NCI-H510A treated with DMSO at 0.1 percent for 48 hours (cell line): ENCODE measurements at regions not wholly inside any gene's neighbourhood (a gene's known extent, or its start where the extent isn't known, plus 50 kb on each side); places are given as distances from the start of the nearest gene placed in this dataset.
A peak's percentile ranks its signal among the peaks of the same experiment; 100 is the strongest.

ENCODE experiments used
- DNase-seq: peaks from one replicate; lab custom pipeline; 2025; lab: John Stamatoyannopoulos, UW

DNA sequence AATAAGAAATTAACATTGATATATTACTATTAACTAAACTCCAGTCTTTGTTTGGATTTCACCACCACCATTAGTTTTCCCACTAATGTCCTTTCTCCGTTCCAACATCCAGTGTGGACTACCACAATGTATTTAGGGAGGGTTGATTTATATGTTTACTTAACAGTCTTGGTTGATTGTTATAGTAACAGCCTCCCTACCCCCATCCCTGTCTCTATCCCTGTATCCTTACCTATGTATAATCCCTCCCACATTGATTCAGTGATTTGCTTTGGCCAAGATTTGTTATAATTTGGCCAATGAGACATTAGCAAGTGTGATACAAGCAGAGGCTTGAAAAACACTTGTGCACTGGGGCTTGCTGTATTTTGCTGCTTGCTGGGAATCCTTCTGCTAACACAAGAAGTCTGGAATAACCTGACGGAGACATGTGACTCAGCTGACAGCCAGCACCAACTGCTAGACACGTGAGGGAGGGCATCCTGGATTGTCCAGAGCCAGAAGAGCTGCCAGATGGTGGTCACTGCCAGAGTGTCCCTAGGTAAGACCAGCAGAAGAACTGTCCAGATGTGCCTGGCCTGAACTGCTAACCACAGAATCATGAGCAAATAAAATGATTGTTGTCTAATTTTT lies 51.2 kb upstream of the TCF7 start:
- DNase-seq: peak; percentile 0

DNA sequence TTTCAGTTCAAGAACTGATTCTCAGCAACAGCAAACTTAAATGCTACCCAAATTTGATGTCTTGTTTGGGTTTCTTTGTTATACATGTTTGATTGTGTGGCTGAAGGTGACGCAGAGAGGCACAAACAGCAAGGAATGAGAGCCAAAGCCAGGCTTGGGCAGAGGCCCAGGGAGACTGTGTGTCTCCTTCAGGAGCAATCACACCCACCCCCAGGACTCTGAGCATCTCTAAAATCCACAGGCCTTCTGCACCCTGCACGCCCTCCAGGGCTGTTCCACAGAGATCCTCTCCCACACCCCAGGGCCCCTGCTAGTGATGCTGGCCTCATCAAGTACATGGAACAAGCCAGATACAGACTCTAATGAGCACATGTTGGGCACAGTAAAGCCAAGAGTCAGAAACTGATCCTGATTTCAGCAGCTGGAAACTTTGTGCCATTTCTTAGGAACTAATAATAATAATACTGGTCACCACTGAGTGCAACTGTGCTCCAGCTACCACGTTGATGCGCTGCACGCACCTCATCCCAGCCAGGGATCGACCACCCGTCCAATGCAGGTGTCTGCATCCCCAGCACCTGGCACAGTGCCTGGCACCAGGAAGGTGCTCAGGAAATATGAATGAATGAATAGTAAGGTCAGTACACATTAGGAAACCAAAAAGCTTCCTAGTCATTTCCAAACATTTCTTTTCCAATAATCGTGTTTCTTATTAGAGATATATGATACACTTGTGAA lies 54.6 kb upstream of the TCF7 start:
- no peak for DNase-seq

GRCh38 chr5:134055015-134055414 lies 50.2 kb upstream of the VDAC1 start:
- DNase-seq: no peak
